ENCODE measurements at regions not wholly inside any gene's neighbourhood (a gene's known extent, or its start where the extent isn't known, plus 50 kb on each side); places are given as distances from the start of the nearest gene placed in this dataset.
"Not testable (repeated sequence)": the region's sequence is repeated elsewhere in the genome, so short reads cannot be mapped to it uniquely, and the experiment has no call there.

- no peak for DNase-seq
These were observed 77.6 kb upstream of the FRMPD4 start for GRCh38 chrX:12060489-12061260.

- DNase-seq = peak; percentile 23
These were observed 73.0 kb upstream of the FRMPD4 start for GRCh38 chrX:12065251-12065650.

GRCh38 chrX:12076046-12076445, 62.2 kb upstream of the FRMPD4 start:
- DNase-seq = no peak

GRCh38 chrX:12080265-12080664, 58.0 kb upstream of the FRMPD4 start:
- no peak for DNase-seq

- not testable (repeated sequence) for DNase-seq
These were observed 55.3 kb upstream of the FRMPD4 start for GRCh38 chrX:12082959-12083358.
